HG02588 (cell line): ENCODE measurements at regions not wholly inside any gene's neighbourhood (a gene's known extent, or its start where the extent isn't known, plus 50 kb on each side); places are given as distances from the start of the nearest gene placed in this dataset.
"Not testable (repeated sequence)": the region's sequence is repeated elsewhere in the genome, so short reads cannot be mapped to it uniquely, and the experiment has no call there.

Source experiments
- ATAC-seq: cut with Tn5 transposase; IDR thresholded peaks from one replicate; pipeline ENCODE4 v1.9.1; 2021; ENCODE audit warnings: mild to moderate bottlenecking, moderate library complexity; ENCODE audit not compliant: unreplicated experiment

- ATAC-seq = no peak
Observed at GRCh38 chrX:41033299-41033698, 51.9 kb upstream of the USP9X start.

- ATAC-seq = not testable (repeated sequence)
Observed at GRCh38 chrX:41034902-41035301, 50.3 kb upstream of the USP9X start.
